ENCODE measurements at regions not wholly inside any gene's neighbourhood (a gene's known extent, or its start where the extent isn't known, plus 50 kb on each side); places are given as distances from the start of the nearest gene placed in this dataset.

- BruUV-seq (replicated peaks): no TSS peak
- Histone ChIP-seq H4K20me1 (replicated peaks; ENCODE audit: control insufficient read depth, insufficient read depth, low read length) (no peaks in the 10 kb centered on the region), H3K36me3 (ENCODE audit: control insufficient read depth, insufficient read depth, low read length) (no peaks in the 10 kb centered on the region), H3K9ac (ENCODE audit: insufficient read depth in 1 of 2, low read depth in 2 of 2, low read length in 2 of 2) (no peak overlapping the region), H3K27me3 (ENCODE audit: control insufficient read depth in 2 of 2, insufficient read depth in 2 of 2, low read length in 2 of 2) (no peaks in the 10 kb centered on the region), H2AFZ (ENCODE audit: low read depth, low read length) (no peak overlapping the region), H3K4me3 (no peak overlapping the region), H3K27ac (ENCODE audit: extremely low read depth, low read depth, low read length) (no peak overlapping the region), H3K4me1 (replicated peaks in 1 of 2; ENCODE audit: control insufficient read depth in 2 of 2, insufficient read depth in 2 of 2, low read length in 2 of 2) (no peaks in the 10 kb centered on the region), H3K4me2 (ENCODE audit: insufficient read depth, low read length) (no peak overlapping the region), H3K79me2 (ENCODE audit: control insufficient read depth, insufficient read depth, low read length) (no peaks in the 10 kb centered on the region), H3K9me1 (ENCODE audit: control insufficient read depth, insufficient read depth, low read length) (no peaks in the 10 kb centered on the region), H3K9me3 (replicated peaks; ENCODE audit: control insufficient read depth, insufficient read depth, low read depth, low read length) (no peaks in the 10 kb centered on the region)
- POLR2A ChIA-PET: interaction anchor here (0.6 kb wide), 1 partner anchor 16 kb away, joined by 4 read pairs; no protein-coding TSS in a partner anchor
- 0% methylated on average over 12 of the region's 12 CpGs for WGBS (ENCODE audit: insufficient coverage, low coverage, missing lambda C conversion rate)
- TF ChIP-seq SMC3 (conservative IDR thresholded peaks at IDR 0.05; ENCODE audit: insufficient read depth, low read depth, low read length) (no peak), CTBP1 (IDR thresholded peaks at IDR 0.05; ENCODE audit: borderline replicate concordance) (no peak), HDAC1 (IDR thresholded peaks at IDR 0.05) (no peak), NFE2 (IDR thresholded peaks at IDR 0.05; ENCODE audit: low read depth) (no peak), ZC3H8 (IDR thresholded peaks at IDR 0.05) (no peak), XRCC3 (IDR thresholded peaks at IDR 0.05) (no peak), PRDM10 (IDR thresholded peaks at IDR 0.05; ENCODE audit: partially characterized antibody) (no peak)
- FAIRE-seq (no peak), DNase-seq (ENCODE audit: extremely low read depth in 1 of 4, low spot score in 3 of 4) (no peak), ATAC-seq (no peak)
- intact Hi-C loops (cut with micrococcal nuclease): no loop called here
- CTCF ChIA-PET (ENCODE audit: low intra/inter-chr PET ratio): no interaction called here
- in situ Hi-C loops (cut with MboI): loop anchor here (25.0 kb wide), 1 partner anchor 498 kb away; no protein-coding TSS in a partner anchor
Observed at GRCh38 chr1:242839101-242839500, 314.6 kb upstream of the PLD5 start.

Measured in K562 (cell line).